Posterior vena cava (tissue), 2 donors: ENCODE measurements at regions not wholly inside any gene's neighbourhood (a gene's known extent, or its start where the extent isn't known, plus 50 kb on each side); places are given as distances from the start of the nearest gene placed in this dataset.

ENCODE experiments used
- DNase-seq: peaks from one replicate; pipeline ENCODE4 v3.0.0-alpha.2; 2020; ENCODE audit warnings: low spot score
- intact Hi-C, 2 donors: fragments of 100-400 bp; cut with DNase I; formaldehyde crosslinking; loops; one replicate each; pipeline versions ENCODE4 v1.14.1 to v1.14.2; 2022 to 2023
- donor health status: DM: yes; HTN: yes; CAD: no.
- donor health status: DM: yes; HTN: yes; CAD: no.

GRCh38 chr18:38081516-38081915 is 515.9 kb upstream of the CELF4 start:
- intact Hi-C loops = loop anchor here in 1 of 2 donors (5.0 kb wide), 1 partner anchor 726 kb away; no protein-coding TSS in a partner anchor
- DNase-seq = no peak

DNA sequence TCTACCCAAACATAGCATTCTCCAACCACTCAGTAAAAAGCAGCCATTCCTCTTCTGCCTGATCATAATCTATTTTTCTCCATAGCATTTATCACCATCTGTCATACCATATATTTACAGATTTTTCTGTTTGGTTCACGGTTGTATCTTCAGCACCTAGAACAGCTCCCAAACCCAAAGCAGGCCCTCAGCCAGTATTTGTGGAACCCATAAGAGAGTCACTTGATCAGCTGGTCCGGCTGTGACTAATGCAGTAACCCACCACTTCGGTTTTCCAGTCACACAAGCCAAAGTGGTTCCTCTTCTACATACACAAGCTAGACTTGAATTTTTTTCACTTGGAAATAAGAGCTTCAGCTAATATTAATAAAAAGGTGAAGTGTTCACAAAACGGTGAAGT is 511.6 kb upstream of the CELF4 start:
- DNase-seq = no peak
- intact Hi-C loops = no loop called here

GRCh38 chr18:38076346-38077070 is 510.9 kb upstream of the CELF4 start:
- no peak for DNase-seq
- intact Hi-C loops = no loop called here

- no peak for DNase-seq
- intact Hi-C loops = no loop called here
Measured at GRCh38 chr18:38074298-38074876, 508.8 kb upstream of the CELF4 start.

GRCh38 chr18:38067821-38068220 is 502.2 kb upstream of the CELF4 start:
- intact Hi-C loops = no loop called here
- DNase-seq = no peak

- no peak for DNase-seq
- intact Hi-C loops = no loop called here
Measured at GRCh38 chr18:38067086-38067485, 501.5 kb upstream of the CELF4 start.

GRCh38 chr18:38052879-38053590 is 487.4 kb upstream of the CELF4 start:
- no peak for DNase-seq
- intact Hi-C loops = no loop called here

DNA sequence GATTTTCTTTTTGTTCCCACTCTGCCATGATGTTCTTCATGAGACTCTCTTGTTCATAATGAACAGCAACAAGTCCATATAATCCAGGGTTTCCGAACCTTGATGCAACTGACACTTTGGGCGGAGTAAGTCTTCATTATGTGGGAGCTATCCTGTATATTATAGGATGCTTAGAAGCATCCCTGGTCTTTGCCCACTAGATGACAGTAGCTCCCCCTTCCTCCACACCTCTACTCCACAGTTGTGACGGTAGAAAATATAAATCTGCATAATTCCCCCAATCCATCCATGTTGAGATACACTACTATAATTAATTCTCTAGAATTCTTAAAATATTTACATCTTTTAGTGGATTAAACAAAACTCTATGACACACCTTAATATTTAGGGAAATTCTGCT is 482.2 kb upstream of the CELF4 start:
- no peak for DNase-seq
- intact Hi-C loops = no loop called here

GRCh38 chr18:38046651-38047050 is 481.1 kb upstream of the CELF4 start:
- intact Hi-C loops = no loop called here
- DNase-seq = no peak

GRCh38 chr18:38045845-38046244 is 480.2 kb upstream of the CELF4 start:
- intact Hi-C loops = no loop called here
- DNase-seq = no peak

DNA sequence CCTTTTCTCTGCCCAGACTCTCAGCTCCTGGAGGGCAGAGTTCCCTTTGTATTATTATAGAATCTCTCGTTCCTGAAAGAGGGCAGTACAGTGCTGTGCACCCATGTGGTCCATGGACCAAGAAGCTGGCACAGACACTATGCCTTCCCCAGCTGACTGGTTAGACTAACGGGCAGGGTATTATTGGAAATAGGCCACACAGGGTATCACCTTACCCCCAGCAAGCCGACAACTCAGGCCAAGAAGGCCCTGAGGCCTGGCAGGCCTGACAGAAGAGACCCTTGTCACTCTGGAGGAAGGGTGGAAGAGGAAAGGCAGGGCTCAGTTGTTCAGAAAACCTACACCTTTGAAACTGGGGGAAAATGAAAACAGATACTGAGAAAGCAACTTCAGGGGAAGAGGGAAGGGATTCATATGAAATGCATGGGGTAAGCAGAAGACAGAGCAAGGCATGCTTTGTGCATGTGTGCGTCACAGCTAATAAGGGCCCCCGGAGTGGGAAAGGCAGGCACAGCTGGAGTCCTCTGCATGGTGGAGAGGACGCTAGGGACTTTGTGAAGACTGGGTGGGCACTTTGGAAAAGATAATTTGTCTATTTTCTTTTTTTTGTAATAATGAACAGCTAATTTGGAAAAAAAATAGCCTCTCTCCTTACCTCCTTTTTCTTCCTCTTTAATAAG is 476.8 kb upstream of the CELF4 start:
- no peak for DNase-seq
- intact Hi-C loops = no loop called here

- intact Hi-C loops = no loop called here
- DNase-seq = no peak
Measured at GRCh38 chr18:38038242-38038641, 472.6 kb upstream of the CELF4 start.

GRCh38 chr18:38035193-38035592 is 469.6 kb upstream of the CELF4 start:
- intact Hi-C loops = no loop called here
- DNase-seq = no peak

DNA sequence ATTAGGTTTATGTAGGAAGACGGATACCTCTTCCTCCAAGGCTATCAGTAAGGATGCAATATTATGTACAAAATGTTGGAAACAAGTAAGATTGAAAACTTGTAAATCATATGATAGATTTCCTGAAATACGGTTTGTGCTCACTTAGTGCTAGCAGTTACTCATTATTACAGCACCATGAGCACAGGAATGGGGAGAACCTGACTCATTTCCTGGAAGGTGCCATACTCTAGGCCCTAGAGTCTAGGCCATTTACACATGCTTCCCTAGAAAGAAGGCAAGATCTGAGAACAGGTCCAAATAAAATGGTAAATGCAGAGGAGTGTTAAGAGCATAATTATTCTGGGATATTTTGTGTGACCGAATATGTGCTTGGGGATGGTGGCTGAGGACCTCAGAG is 467.7 kb upstream of the CELF4 start:
- intact Hi-C loops = no loop called here
- DNase-seq = no peak

DNA sequence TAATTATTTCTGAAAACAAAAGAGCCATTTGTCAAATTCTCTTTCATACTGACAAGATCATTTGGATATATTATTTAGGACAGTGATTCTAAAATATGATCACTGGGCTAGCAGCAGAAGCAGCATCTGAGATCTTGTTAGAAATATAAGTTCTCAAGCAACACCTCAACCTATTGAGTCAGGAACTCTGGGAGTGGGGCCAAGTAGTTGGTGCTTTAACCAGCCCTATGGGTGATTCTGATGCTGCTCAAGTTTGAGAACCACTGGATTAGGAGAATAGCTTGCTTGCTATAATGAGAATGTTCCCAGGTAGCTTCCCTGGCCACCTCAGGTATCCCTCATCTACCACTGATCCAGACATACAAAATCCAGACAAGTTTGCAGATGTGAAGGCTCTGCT is 466.9 kb upstream of the CELF4 start:
- intact Hi-C loops = no loop called here
- DNase-seq = no peak

- intact Hi-C loops = no loop called here
- DNase-seq = no peak
Measured at GRCh38 chr18:38028946-38029345, 463.3 kb upstream of the CELF4 start.

GRCh38 chr18:38025433-38026038 is 459.9 kb upstream of the CELF4 start:
- DNase-seq = no peak
- intact Hi-C loops = no loop called here

DNA sequence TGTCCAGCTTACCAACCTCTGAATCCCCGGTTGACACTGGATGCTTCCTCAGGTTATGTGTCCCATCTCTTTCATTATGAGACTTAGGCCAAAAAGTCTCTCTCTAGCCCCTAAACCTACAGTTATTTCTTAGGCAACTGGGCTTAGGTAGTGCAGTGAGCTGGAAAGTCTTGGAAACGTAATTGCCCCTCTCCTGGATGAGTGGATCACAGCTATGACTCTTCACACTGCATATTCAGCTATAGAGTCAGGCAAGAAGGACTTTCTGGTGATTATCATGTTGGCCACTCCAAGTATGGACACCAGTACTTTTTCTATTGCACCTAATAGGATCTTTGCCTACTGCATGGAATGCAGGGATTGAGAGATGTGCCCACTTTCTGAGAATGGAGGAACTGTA is 458.3 kb upstream of the CELF4 start:
- intact Hi-C loops = no loop called here
- DNase-seq = no peak

- no peak for DNase-seq
Measured at GRCh38 chr18:38022234-38022633, 456.6 kb upstream of the CELF4 start.

GRCh38 chr18:38019292-38019691 is 453.7 kb upstream of the CELF4 start:
- no peak for DNase-seq
- intact Hi-C loops = loop anchor here in 1 of 2 donors (10.0 kb wide), 1 partner anchor 76 kb away; no protein-coding TSS in a partner anchor

More at GRCh38 chr18:38022234-38022633, 456.6 kb upstream of the CELF4 start:
- intact Hi-C loops = no loop called here
